Left lobe of liver (tissue), 2 donors: ENCODE measurements at regions not wholly inside any gene's neighbourhood (a gene's known extent, or its start where the extent isn't known, plus 50 kb on each side); places are given as distances from the start of the nearest gene placed in this dataset.
A peak's percentile ranks its signal among the peaks of the same experiment; 100 is the strongest.

Experiments
- ATAC-seq: fragments of 200-7000 bp; cut with Tn5 transposase; one replicate; pipeline ENCODE4 v1.9.1; 2020; ENCODE audit warnings: mild to moderate bottlenecking, moderate library complexity
- DNase-seq: peaks from one replicate; pipeline ENCODE4 v3.0.0-alpha.2; 2020; ENCODE audit warnings: low spot score
- donor health status: DM: no; HTN: no; CAD: no; lungs with moderate emphysema.
- donor health status: DM: no; HTN: yes; CAD: no.

GRCh38 chr18:76647322-76647721 is 152.3 kb upstream of the ZNF516 start:
- ATAC-seq (no peak), DNase-seq (no peak)

- ATAC-seq = no peak
Measured at GRCh38 chr18:76644580-76644979, 149.5 kb upstream of the ZNF516 start.

GRCh38 chr18:76643996-76644395 is 149.0 kb upstream of the ZNF516 start:
- ATAC-seq (no peak), DNase-seq (no peak)

More at GRCh38 chr18:76644580-76644979, 149.5 kb upstream of the ZNF516 start:
- no peak for DNase-seq

GRCh38 chr18:76643199-76643598 is 148.2 kb upstream of the ZNF516 start:
- DNase-seq = no peak
- no peak for ATAC-seq

- DNase-seq (no peak), ATAC-seq (no peak)
Measured at GRCh38 chr18:76640438-76640837, 145.4 kb upstream of the ZNF516 start.

- no peak for DNase-seq
- no peak for ATAC-seq
Measured at GRCh38 chr18:76634564-76634963, 139.5 kb upstream of the ZNF516 start.

GRCh38 chr18:76633588-76634269 is 138.7 kb upstream of the ZNF516 start:
- DNase-seq (no peak), ATAC-seq (no peak)

GRCh38 chr18:76627444-76627843 is 132.4 kb upstream of the ZNF516 start:
- DNase-seq = no peak
- no peak for ATAC-seq

- DNase-seq (no peak), ATAC-seq (no peak)
Measured at GRCh38 chr18:76626991-76627390, 131.9 kb upstream of the ZNF516 start.

GRCh38 chr18:76622651-76623050 is 127.6 kb upstream of the ZNF516 start:
- ATAC-seq (no peak), DNase-seq (no peak)

- ATAC-seq (peak; percentile 9), DNase-seq (no peak)
Measured at GRCh38 chr18:76621782-76622495, 126.9 kb upstream of the ZNF516 start.

- ATAC-seq (peak; percentile 29), DNase-seq (no peak)
Measured at GRCh38 chr18:76621226-76621625, 126.2 kb upstream of the ZNF516 start.

- no peak for DNase-seq
- ATAC-seq = peak; percentile 22
Measured at GRCh38 chr18:76620321-76621170, 125.5 kb upstream of the ZNF516 start.

GRCh38 chr18:76619621-76620315 is 124.7 kb upstream of the ZNF516 start:
- ATAC-seq (peak; percentile 6), DNase-seq (no peak)

GRCh38 chr18:76619261-76619620 is 124.2 kb upstream of the ZNF516 start:
- peak; percentile 84 for DNase-seq
- peak; percentile 83 for ATAC-seq

- no peak for ATAC-seq
Measured at GRCh38 chr18:76618721-76619120, 123.7 kb upstream of the ZNF516 start.

GRCh38 chr18:76616373-76616772 is 121.3 kb upstream of the ZNF516 start:
- ATAC-seq (peak; percentile 66), DNase-seq (peak; percentile 59)

More at GRCh38 chr18:76618721-76619120, 123.7 kb upstream of the ZNF516 start:
- DNase-seq = no peak

GRCh38 chr18:76615065-76615733 is 120.2 kb upstream of the ZNF516 start:
- DNase-seq (no peak), ATAC-seq (no peak)

- ATAC-seq (no peak), DNase-seq (no peak)
Measured at GRCh38 chr18:76613755-76614120, 118.7 kb upstream of the ZNF516 start.

- ATAC-seq = no peak
- DNase-seq = no peak
Measured at GRCh38 chr18:76613053-76613754, 118.2 kb upstream of the ZNF516 start.
